ENCODE measurements at regions not wholly inside any gene's neighbourhood (a gene's known extent, or its start where the extent isn't known, plus 50 kb on each side); places are given as distances from the start of the nearest gene placed in this dataset.

GRCh38 chr10:3645406-3645805, 139.6 kb downstream of the KLF6 start:
- H3K9me3 Mint-ChIP-seq, result peaks cover 4% of the 10 kb centered on the region
- no peak overlapping the region for H3K4me2 ChIP-seq
- no peaks in the 10 kb centered on the region for H3K9me3 ChIP-seq (ENCODE audit: low read depth)
- peaks cover 8% of the 10 kb centered on the region for H3K27me3 Mint-ChIP-seq (ENCODE audit: insufficient read depth, low read depth)
- H4K20me1 ChIP-seq (ENCODE audit: low read depth), result no peaks in the 10 kb centered on the region
- no peak for DNase-seq (ENCODE audit: low spot score)
- peaks cover 13% of the 10 kb centered on the region for H3K4me1 Mint-ChIP-seq
- H3K27ac ChIP-seq, result no peak overlapping the region
- no peaks in the 10 kb centered on the region for H3K4me1 ChIP-seq
- no peaks in the 10 kb centered on the region for H3F3A ChIP-seq (ENCODE audit: low read depth)
- H2AFZ ChIP-seq (replicated peaks), result no peak overlapping the region
- no peak for TF ChIP-seq CTCF (IDR thresholded peaks at IDR 0.05)
- TF ChIP-seq EZH2 (IDR thresholded peaks at IDR 0.05), result no peak
- TF ChIP-seq EZH2phosphoT487 (IDR thresholded peaks at IDR 0.05), result no peak
- no peaks in the 10 kb centered on the region for H3K36me3 Mint-ChIP-seq
- H3K36me3 ChIP-seq, result no peaks in the 10 kb centered on the region
- no peaks in the 10 kb centered on the region for H3K27me3 ChIP-seq
- H3K9ac ChIP-seq, result no peak overlapping the region
- H3K27ac Mint-ChIP-seq, result no peak overlapping the region
- no peak overlapping the region for H3K4me3 ChIP-seq
- H3K4me3 Mint-ChIP-seq, result no peak overlapping the region
- no peaks in the 10 kb centered on the region for H3K79me2 ChIP-seq (ENCODE audit: low read depth)

- Histone ChIP-seq H3K4me1 (no peaks in the 10 kb centered on the region), H3K36me3 (no peaks in the 10 kb centered on the region), H3K27ac (no peak overlapping the region), H3K9ac (no peak overlapping the region), H3K27me3 (no peaks in the 10 kb centered on the region), H3K79me2 (ENCODE audit: low read depth) (no peaks in the 10 kb centered on the region), H2AFZ (replicated peaks) (no peak overlapping the region), H3K9me3 (ENCODE audit: low read depth) (no peaks in the 10 kb centered on the region), H3F3A (ENCODE audit: low read depth) (no peaks in the 10 kb centered on the region), H3K4me2 (no peak overlapping the region), H3K4me3 (no peak overlapping the region), H4K20me1 (ENCODE audit: low read depth) (no peaks in the 10 kb centered on the region)
- H3K27me3 Mint-ChIP-seq (ENCODE audit: insufficient read depth, low read depth), result peaks cover 9% of the 10 kb centered on the region
- no peak for TF ChIP-seq CTCF (IDR thresholded peaks at IDR 0.05)
- TF ChIP-seq EZH2 (IDR thresholded peaks at IDR 0.05), result no peak
- TF ChIP-seq EZH2phosphoT487 (IDR thresholded peaks at IDR 0.05), result no peak
- H3K9me3 Mint-ChIP-seq, result peaks cover 11% of the 10 kb centered on the region
- peaks cover 5% of the 10 kb centered on the region for H3K4me1 Mint-ChIP-seq
- H3K4me3 Mint-ChIP-seq, result no peak overlapping the region
- no peak for DNase-seq (ENCODE audit: low spot score)
- H3K27ac Mint-ChIP-seq, result no peak overlapping the region
- no peaks in the 10 kb centered on the region for H3K36me3 Mint-ChIP-seq
These were observed 144.2 kb downstream of the KLF6 start for GRCh38 chr10:3640816-3641215.

GRCh38 chr10:3639546-3639945, 145.5 kb downstream of the KLF6 start:
- Histone ChIP-seq H3K9ac (no peak overlapping the region), H3K4me2 (no peak overlapping the region), H3K27ac (no peak overlapping the region), H3K27me3 (no peaks in the 10 kb centered on the region), H3K4me3 (no peak overlapping the region), H4K20me1 (ENCODE audit: low read depth) (no peaks in the 10 kb centered on the region), H3K4me1 (no peaks in the 10 kb centered on the region), H2AFZ (replicated peaks) (no peak overlapping the region), H3K36me3 (no peaks in the 10 kb centered on the region), H3K9me3 (ENCODE audit: low read depth) (no peaks in the 10 kb centered on the region), H3F3A (ENCODE audit: low read depth) (no peaks in the 10 kb centered on the region), H3K79me2 (ENCODE audit: low read depth) (no peaks in the 10 kb centered on the region)
- Mint-ChIP-seq H3K27me3 (ENCODE audit: insufficient read depth, low read depth) (peaks cover 9% of the 10 kb centered on the region), H3K36me3 (no peaks in the 10 kb centered on the region), H3K4me3 (no peak overlapping the region), H3K4me1 (peaks cover 5% of the 10 kb centered on the region), H3K9me3 (peaks cover 9% of the 10 kb centered on the region), H3K27ac (no peak overlapping the region)
- TF ChIP-seq CTCF (IDR thresholded peaks at IDR 0.05) (no peak), EZH2 (IDR thresholded peaks at IDR 0.05) (no peak), EZH2phosphoT487 (IDR thresholded peaks at IDR 0.05) (no peak)
- DNase-seq (ENCODE audit: low spot score), result no peak

Measured in neural progenitor cell (in vitro differentiated cells).